C4-2B (cell line): ENCODE measurements at regions not wholly inside any gene's neighbourhood (a gene's known extent, or its start where the extent isn't known, plus 50 kb on each side); places are given as distances from the start of the nearest gene placed in this dataset.

Source experiments
- H3K27ac ChIP-seq: fragments of 450-650 bp; 2 replicates; pipeline ENCODE4 v1.5.1; 2017
- CTCF ChIP-seq: fragments of 450-650 bp; conservative IDR thresholded peaks from 2 replicates; pipeline ENCODE4 v1.5.1; 2017; ENCODE audit warnings: mild to moderate bottlenecking
- ZFX ChIP-seq: fragments of 450-650 bp; IDR thresholded peaks from 2 replicates; pipeline ENCODE4 v1.6.1; 2017

- TF ChIP-seq CTCF (no peak), ZFX (no peak)
- no peak overlapping the region for H3K27ac ChIP-seq
These were observed 76.8 kb upstream of the AKR1E2 start for GRCh38 chr10:4749271-4749574.

GRCh38 chr10:4748491-4749270 lies 77.3 kb upstream of the AKR1E2 start:
- TF ChIP-seq CTCF (no peak), ZFX (no peak)
- no peak overlapping the region for H3K27ac ChIP-seq

- TF ChIP-seq CTCF (no peak), ZFX (no peak)
- H3K27ac ChIP-seq: no peak overlapping the region
These were observed 83.8 kb upstream of the AKR1E2 start for GRCh38 chr10:4742217-4742616.

GRCh38 chr10:4740471-4740870 lies 85.5 kb upstream of the AKR1E2 start:
- no peak overlapping the region for H3K27ac ChIP-seq
- TF ChIP-seq CTCF (no peak), ZFX (no peak)

- TF ChIP-seq CTCF (no peak), ZFX (no peak)
- H3K27ac ChIP-seq: no peak overlapping the region
These were observed 89.4 kb upstream of the AKR1E2 start for GRCh38 chr10:4736608-4737007.

GRCh38 chr10:4736183-4736582 lies 89.8 kb upstream of the AKR1E2 start:
- H3K27ac ChIP-seq: no peak overlapping the region
- TF ChIP-seq ZFX (no peak), CTCF (no peak)

GRCh38 chr10:4733843-4734224 lies 92.2 kb upstream of the AKR1E2 start:
- TF ChIP-seq CTCF: no peak
- no peak overlapping the region for H3K27ac ChIP-seq
